NB4 (cell line): ENCODE measurements at regions not wholly inside any gene's neighbourhood (a gene's known extent, or its start where the extent isn't known, plus 50 kb on each side); places are given as distances from the start of the nearest gene placed in this dataset.
"Not testable (repeated sequence)": the region's sequence is repeated elsewhere in the genome, so short reads cannot be mapped to it uniquely, and the experiment has no call there.

Experiments
- DNase-seq: peaks from one replicate; pipeline ENCODE4 v3.0.0; 2010; ENCODE audit warnings: low read depth
- H3K4me3 ChIP-seq: one replicate; pipeline ENCODE4 v1.5.1; 2011; ENCODE audit warnings: mild to moderate bottlenecking, low read depth, low read length, moderate library complexity
- CTCF ChIP-seq: IDR thresholded peaks from one replicate; pipeline ENCODE4 v1.5.1; 2012; ENCODE audit warnings: low read depth, low read length
- MAX ChIP-seq: IDR thresholded peaks from 2 replicates; pipeline ENCODE4 v1.6.1; 2011; ENCODE audit warnings: low read depth, low read length
- MYC ChIP-seq: IDR thresholded peaks from 2 replicates; pipeline ENCODE4 v1.6.1; 2011; ENCODE audit warnings: low read depth, low read length
- POLR2A ChIP-seq: IDR thresholded peaks from 2 replicates; pipeline ENCODE4 v1.6.1; 2011; ENCODE audit warnings: mild to moderate bottlenecking; ENCODE audit not compliant: insufficient read length; ENCODE audit errors: extremely low read depth

- no peak for DNase-seq
- H3K4me3 ChIP-seq, result no peak overlapping the region
- TF ChIP-seq MYC (no peak), CTCF (no peak), MAX (no peak), POLR2A (no peak)
Observed at GRCh38 chr3:63719796-63720445, 67.4 kb downstream of the SNTN start.

- not testable (repeated sequence) for DNase-seq, H3K4me3 ChIP-seq
Observed at GRCh38 chr3:63720951-63721350, 68.5 kb downstream of the SNTN start.

- no peak overlapping the region for H3K4me3 ChIP-seq
- TF ChIP-seq MAX, result no peak
- TF ChIP-seq POLR2A, result no peak
- no peak for TF ChIP-seq MYC
- no peak for TF ChIP-seq CTCF
- DNase-seq, result no peak
Observed at GRCh38 chr3:63724987-63725386, 72.5 kb downstream of the SNTN start.

GRCh38 chr3:63726656-63727055 is 74.2 kb downstream of the SNTN start:
- no peak for DNase-seq
- H3K4me3 ChIP-seq, result no peak overlapping the region
- TF ChIP-seq POLR2A (no peak), MAX (no peak), CTCF (no peak), MYC (no peak)

- TF ChIP-seq CTCF (no peak), MYC (no peak), MAX (no peak), POLR2A (no peak)
- no peak for DNase-seq
Observed at GRCh38 chr3:63727233-63727632, 74.8 kb downstream of the SNTN start.

GRCh38 chr3:63731866-63732265 is 79.4 kb downstream of the SNTN start:
- no peak for DNase-seq
- H3K4me3 ChIP-seq, result no peak overlapping the region
- TF ChIP-seq POLR2A (no peak), CTCF (no peak), MAX (no peak), MYC (no peak)

More at GRCh38 chr3:63727233-63727632, 74.8 kb downstream of the SNTN start:
- H3K4me3 ChIP-seq, result no peak overlapping the region

GRCh38 chr3:63733278-63733677 is 80.8 kb downstream of the SNTN start:
- H3K4me3 ChIP-seq, DNase-seq: not testable (repeated sequence)

- DNase-seq, H3K4me3 ChIP-seq: not testable (repeated sequence)
Observed at GRCh38 chr3:63734632-63735031, 82.2 kb downstream of the SNTN start.

- DNase-seq, H3K4me3 ChIP-seq: not testable (repeated sequence)
Observed at GRCh38 chr3:63736757-63737156, 82.3 kb upstream of the C3orf49 start.

GRCh38 chr3:63738577-63738976 is 80.5 kb upstream of the C3orf49 start:
- H3K4me3 ChIP-seq, DNase-seq: not testable (repeated sequence)
